RWPE1 (cell line): ENCODE measurements at regions not wholly inside any gene's neighbourhood (a gene's known extent, or its start where the extent isn't known, plus 50 kb on each side); places are given as distances from the start of the nearest gene placed in this dataset.
A peak's percentile ranks its signal among the peaks of the same experiment; 100 is the strongest.

Source experiments
- CTCF ChIA-PET: fragments of 350-600 bp; sonication (Branson Sonifier 250); formaldehyde crosslinking; extraction: SDS; loops from one replicate; lab custom pipeline; 2021; lab: Yijun Ruan, JAX
- POLR2A ChIA-PET: fragments of 400-600 bp; formaldehyde crosslinking; extraction: SDS; loops from one replicate; lab custom pipeline; 2020; ENCODE audit warnings: antibody characterized with exemption; ENCODE audit not compliant: low non-redundant PET; lab: Yijun Ruan, JAX
- DNase-seq: peaks from one replicate; pipeline ENCODE4 v3.0.0; 2012; ENCODE audit warnings: low spot score
- H3K27ac ChIP-seq: fragments of 450-650 bp; 2 replicates; pipeline ENCODE4 v1.5.1; 2017
- CTCF ChIP-seq: fragments of 450-650 bp; conservative IDR thresholded peaks from 2 replicates; pipeline ENCODE4 v1.5.1; 2017; ENCODE audit warnings: low read depth, mild to moderate bottlenecking

DNA sequence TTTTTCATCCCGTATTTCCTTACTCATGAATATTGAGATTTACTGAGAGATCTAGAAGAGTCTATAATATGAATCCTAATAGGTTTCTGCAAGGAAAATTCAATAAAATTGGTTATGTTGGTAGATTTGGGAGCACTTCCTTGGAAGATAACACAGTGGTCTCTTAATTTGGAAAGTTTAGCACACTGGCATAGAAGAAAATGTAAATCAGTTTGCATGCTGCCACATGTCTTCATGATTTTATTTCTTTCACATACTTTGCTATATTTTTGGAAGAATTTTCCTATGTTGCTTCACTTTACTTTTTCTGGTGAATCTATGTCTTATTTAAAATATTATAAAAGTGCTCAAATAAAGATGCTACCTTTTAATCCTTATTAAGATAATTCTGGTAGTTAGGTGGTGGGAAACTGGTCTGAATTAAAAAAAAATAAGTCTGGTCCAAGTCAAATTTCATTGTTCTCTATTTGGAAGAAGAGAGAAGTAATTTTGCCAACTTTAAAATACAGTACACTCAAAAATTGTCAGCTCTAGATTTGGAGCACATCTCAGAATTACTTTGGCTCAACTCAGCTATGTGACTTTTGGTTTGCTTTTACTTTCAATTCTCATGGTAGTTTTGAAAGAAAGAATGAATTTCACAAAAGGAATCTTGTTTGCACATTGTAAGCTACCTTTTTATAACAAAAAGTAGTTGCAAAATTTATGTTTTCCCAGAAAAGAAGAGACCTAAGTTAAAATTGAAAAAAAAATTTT lies 197.3 kb downstream of the CENPW start:
- POLR2A ChIA-PET, result no interaction called here
- no peak for TF ChIP-seq CTCF
- H3K27ac ChIP-seq, result no peak overlapping the region
- CTCF ChIA-PET, result no interaction called here
- no peak for DNase-seq

DNA sequence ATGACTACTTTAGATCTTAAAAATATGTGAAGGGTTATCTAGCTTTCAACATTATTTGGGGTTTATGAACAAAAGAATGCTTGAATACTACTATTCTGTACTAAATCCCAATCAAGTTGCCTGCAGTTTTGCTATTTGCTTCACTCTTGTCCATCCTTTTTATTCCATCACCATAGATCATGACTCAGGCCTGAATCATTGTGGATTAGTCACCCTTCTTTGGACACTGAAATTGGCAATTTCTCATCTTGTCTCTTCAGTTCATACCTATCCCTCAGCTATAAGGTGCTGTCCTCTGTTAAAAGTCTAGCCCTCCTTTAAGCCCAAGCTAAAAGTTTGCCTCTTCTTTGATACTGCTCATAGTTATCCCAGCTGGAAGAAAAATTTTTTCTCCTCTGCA lies 199.1 kb downstream of the CENPW start:
- no peak for TF ChIP-seq CTCF
- no peak overlapping the region for H3K27ac ChIP-seq
- ChIA-PET CTCF (no interaction called here), POLR2A (no interaction called here)
- peak; percentile 42 for DNase-seq

DNA sequence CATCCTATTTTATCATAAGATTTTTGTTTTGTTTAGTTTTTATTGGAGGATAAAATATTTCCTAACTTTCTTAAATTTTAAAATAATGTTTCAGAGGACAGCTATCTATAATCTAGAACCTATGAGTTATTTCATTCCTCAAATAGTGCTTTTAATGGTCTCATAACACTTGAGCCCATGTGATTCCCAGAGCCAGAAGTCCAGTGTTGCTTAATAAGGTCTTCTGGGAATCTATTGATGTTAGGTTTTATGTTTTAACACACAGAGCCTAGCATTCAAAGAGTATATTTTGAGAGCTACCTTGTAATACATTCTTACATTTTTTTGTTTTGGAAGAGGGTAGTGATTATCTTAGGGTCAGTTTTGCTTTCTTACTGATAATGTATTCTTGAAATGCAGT lies 200.2 kb downstream of the CENPW start:
- POLR2A ChIA-PET, result no interaction called here
- no peak for DNase-seq
- CTCF ChIA-PET, result interaction anchor here (0.6 kb wide), 1 partner anchor 120 kb away, joined by 8 read pairs; no protein-coding TSS in a partner anchor
- H3K27ac ChIP-seq, result no peak overlapping the region
- no peak for TF ChIP-seq CTCF

DNA sequence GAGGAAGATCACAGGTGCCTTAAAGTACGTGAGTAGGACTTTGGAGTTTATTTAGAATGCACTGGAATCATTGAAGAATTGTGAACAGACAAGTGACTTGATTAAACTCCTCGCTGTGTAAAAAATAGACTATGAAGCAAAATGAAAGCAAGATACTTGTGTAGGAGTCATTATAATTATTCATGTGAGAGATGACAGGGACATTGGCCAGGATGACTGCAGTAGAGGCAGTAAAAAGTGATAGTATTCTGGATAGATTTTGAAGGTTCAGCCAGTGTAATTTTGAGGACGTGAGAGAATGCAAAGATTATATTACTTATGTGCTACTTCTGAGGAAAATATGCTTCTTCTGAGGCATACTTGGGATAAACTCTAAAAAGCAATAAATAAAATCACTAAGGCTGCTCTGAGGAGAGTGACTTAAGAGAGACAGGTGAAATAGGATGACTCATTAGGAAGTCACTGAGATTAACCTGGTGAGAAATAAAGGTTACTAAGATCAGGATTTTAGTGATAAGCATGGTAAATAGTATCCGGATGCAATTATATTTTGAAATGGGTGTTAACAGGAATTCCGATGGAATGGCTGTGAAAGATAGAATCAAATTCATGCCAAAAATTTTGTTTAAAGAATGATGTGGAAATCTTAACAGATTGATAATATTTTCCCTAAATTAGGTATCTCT lies 202.0 kb downstream of the CENPW start:
- TF ChIP-seq CTCF, result no peak
- ChIA-PET POLR2A (no interaction called here), CTCF (no interaction called here)
- no peak overlapping the region for H3K27ac ChIP-seq
- no peak for DNase-seq

GRCh38 chr6:126546541-126547120 lies 206.7 kb downstream of the CENPW start:
- ChIA-PET POLR2A (no interaction called here), CTCF (no interaction called here)
- peak; percentile 2 for DNase-seq
- no peak for TF ChIP-seq CTCF
- H3K27ac ChIP-seq, result no peak overlapping the region

- no peak for TF ChIP-seq CTCF
- ChIA-PET CTCF (no interaction called here), POLR2A (no interaction called here)
- no peak for DNase-seq
- H3K27ac ChIP-seq, result no peak overlapping the region
These were observed 208.4 kb downstream of the CENPW start for GRCh38 chr6:126548300-126548699.
